Activated effector memory CD4-positive, alpha-beta T cell treated with anti-CD3 and anti-CD28 coated beads, Interleukin-2, amount 50 U/mL, for 16 hours (primary cell): ENCODE measurements at regions not wholly inside any gene's neighbourhood (a gene's known extent, or its start where the extent isn't known, plus 50 kb on each side); places are given as distances from the start of the nearest gene placed in this dataset.

Experiments
- DNase-seq: peaks from one replicate; pipeline ENCODE4 v3.0.0-alpha.2; 2020

- no peak for DNase-seq
Observed at GRCh38 chr4:38230821-38231563, 270.8 kb downstream of the PTTG2 start.

GRCh38 chr4:38231626-38232025, 271.4 kb downstream of the PTTG2 start:
- DNase-seq: no peak

DNA sequence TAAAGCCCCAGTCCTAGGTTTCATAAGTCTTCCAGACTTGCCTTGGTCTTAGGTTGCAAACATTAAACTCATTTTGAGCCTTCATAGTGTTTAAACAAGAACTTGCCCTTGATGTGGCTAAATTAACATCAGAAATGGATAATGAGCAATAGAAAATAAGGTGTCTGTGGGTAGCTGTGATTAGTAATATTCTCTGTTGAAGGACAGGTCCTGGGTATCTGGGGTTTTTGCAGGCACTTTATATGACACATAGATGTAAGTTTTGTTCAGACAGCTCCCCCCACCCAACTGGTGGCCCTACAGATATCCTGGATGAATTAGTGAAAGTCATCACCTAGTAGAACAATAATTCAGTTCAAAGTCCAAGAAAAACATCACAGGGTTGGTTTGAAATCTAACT, 272.5 kb downstream of the PTTG2 start:
- DNase-seq: no peak

DNA sequence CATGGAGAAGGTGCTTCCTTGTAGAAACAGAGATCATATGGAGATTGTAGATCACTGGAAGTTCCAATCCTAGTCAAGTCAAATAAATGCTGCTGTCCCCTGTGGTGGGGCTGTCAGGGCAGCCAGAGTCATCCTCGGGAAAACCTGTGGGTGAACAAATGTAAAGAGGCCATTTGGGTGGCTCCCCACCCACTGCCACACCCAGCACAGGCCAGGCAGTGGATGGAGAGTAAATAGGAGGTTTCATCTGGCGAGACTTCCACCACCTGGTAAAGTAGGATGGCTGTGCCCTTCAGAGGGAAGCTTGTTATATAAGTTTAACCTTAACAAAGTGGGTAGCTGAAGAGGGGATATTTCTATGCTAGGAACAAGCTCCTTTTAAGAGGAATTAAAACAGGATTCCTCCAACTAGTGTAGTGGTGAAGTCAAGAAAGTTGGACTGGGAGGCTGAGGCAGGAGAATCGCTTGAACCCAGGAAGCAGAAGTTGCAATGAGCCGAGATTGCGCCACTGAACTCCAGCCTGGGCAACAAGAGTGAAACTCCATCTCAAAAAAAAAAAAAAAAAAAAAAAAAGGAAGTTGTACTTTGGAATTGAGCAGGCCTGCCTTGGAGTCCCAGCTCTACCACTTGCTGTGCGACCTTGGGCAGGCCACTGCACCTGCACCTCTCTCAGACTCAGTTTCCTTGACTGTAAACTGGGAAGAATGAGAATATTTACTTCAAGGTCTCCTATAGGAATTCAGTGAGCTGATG, 273.7 kb downstream of the PTTG2 start:
- DNase-seq: no peak

- DNase-seq: no peak
Observed at GRCh38 chr4:38235354-38235753, 275.2 kb downstream of the PTTG2 start.

- no peak for DNase-seq
Observed at GRCh38 chr4:38236003-38236402, 275.8 kb downstream of the PTTG2 start.

- DNase-seq: no peak
Observed at GRCh38 chr4:38236503-38236902, 276.3 kb downstream of the PTTG2 start.

DNA sequence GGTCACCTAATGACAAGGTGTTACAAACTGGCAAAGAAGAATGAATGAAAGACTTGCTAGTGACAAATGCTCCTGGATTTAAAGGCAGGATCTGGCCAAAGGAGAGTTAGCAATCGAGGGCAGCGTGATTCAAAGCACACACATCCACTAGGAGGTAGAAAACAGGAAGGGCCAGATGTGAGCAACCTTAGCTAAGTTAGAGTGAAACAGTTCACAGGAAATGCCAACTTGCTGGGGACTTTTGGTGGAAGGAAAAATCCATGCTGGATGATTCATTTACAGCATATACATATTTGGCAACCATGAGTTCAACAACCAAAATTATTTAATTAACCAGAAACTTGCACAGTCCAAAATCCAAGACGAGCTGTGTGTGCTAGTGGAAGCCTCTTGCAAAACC, 276.9 kb downstream of the PTTG2 start:
- DNase-seq: no peak

GRCh38 chr4:38241541-38241940, 281.3 kb downstream of the PTTG2 start:
- no peak for DNase-seq

GRCh38 chr4:38242101-38242500, 281.9 kb downstream of the PTTG2 start:
- DNase-seq: no peak

- no peak for DNase-seq
Observed at GRCh38 chr4:38242822-38243387, 282.7 kb downstream of the PTTG2 start.

DNA sequence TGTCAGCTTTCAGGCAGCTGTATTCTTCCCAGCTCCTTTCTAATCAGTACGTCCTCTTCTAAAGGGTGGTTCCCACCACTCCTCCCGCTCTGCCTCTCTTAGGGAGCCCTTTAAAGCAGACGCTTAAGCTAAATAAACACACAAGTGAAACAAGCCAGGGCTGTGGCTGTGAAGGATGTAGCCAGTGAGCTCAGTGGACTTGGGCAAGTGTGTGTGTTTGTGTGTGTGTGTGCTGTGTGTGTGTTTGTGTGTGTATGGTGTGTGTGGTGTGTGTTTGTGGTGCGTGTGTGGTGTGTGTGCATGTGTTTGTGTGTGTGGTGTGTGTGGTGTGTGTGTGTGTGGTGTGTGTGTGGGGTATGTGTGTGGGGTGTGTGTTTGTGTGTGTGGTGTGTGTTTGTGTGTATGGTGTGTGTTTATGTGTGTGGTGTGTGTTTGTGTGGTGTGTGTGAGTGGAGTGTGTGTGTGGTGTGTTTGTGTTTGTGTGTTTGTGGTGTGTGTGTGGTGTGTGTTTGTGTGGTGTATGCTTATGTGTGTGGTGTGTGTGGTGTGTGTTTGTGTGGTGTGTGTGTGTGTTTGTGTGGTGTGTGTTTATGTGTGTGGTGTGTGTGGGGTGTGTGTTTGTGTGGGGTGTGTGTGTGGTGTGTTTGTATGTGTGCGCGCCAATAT, 283.3 kb downstream of the PTTG2 start:
- no peak for DNase-seq

DNA sequence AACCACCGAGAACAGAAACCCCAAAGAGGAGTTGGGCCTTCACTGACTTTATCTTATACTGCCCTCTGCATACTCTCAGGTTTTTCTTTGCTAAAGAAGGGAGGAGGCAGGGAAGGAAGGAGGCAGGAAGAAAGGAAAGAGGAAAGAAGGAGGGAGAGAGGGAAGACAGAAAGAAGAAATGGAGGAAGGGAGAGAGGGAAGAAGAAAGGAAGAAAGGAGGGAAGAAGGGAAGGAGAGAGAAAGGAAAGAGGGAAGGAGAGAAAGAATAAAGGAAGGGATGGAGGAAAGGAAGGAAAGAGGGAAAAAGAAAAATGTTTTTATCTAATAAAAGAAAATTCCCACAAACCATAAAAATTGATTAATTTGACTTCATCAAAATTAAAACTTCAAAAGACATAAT, 294.6 kb downstream of the PTTG2 start:
- no peak for DNase-seq

DNA sequence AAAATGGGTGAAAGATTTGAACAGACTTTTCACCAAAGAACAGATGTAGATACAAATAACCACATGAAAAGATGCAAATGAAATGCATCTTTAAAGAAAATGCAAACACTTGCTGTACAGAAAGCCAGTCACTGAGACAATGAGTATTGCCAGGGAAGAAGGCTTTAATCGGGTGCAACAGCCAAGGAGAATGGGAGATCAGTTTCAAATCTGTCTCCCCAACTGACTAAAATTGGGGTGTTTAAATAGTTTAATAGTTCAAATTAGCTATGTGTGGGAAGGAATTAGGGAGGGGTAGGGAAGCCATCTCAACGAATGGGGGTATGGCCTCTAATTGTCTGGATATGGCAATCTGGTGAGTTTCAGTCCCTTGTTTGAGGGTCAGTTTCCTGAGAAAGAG, 295.4 kb downstream of the PTTG2 start:
- DNase-seq: no peak

- DNase-seq: no peak
Observed at GRCh38 chr4:38266616-38267015, 306.4 kb downstream of the PTTG2 start.

DNA sequence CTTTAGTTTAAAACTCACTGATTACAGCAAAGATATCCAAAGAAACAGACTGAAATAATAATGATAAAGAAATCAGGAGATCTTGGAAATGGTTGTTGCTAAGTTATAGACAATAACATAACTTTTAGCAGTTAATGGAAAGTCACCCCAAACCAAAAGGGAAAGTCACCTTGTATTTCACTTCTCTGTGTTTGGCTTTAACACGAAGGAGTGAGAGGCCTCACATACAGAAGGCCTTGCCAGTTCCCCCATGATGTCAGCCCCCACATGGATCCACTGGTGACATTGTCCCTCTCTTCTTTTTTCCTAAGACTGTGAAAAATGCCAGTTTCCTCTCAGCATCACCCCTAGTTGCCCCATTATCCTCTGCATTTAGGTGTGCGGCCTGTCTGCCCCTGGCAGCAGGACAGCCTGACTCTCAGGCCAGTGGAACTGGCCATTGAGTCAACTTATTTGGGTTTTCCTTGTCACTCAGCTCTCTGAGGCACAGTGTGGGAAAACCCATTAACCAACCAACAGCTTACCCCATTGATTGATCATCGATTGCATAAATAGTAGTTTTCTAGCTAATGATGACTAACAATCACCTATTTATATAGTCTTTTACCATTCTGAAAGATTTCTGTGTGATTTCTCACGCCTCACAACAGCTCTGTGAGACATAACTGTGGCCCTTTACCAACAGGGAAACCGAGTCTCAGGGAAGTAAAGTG, 308.1 kb downstream of the PTTG2 start:
- no peak for DNase-seq

GRCh38 chr4:38268837-38269236, 308.6 kb downstream of the PTTG2 start:
- no peak for DNase-seq

- DNase-seq: no peak
Observed at GRCh38 chr4:38273407-38273806, 313.2 kb downstream of the PTTG2 start.

DNA sequence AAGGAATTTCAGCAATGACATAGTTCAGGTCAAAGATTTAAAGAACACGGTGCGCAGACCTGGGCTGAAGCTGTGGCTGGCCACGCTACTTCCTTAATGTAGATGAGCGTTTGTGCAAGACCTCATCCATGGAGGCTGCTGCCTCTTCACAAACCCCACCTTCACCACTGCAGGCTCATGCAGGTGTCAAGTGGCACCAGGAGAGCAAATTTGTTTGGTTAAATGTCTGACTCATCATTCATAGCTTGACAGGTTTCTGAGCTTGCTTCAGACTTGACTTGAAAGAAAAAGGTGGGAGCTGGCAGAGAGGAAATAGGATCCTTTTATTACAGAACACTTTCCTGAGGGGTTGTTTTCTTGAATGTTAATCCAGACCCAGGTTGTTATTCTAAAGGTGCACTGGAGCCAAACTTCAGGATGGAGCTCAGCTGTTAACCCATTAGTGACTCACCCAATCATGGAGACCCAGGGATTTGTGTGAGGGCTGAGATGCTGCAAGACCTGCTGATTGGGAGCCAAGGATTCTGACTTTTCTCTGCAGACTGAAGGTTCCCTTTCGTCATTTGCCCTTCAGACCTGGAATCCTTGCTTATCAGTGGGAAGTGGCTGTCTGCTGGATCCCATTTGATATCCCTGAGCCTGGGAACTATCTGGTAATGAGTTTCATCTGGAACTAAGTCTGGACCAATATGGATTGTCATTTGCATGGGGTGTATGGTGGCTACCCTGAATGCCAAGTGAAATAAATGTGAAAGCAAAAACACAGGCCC, 315.3 kb downstream of the PTTG2 start:
- DNase-seq: no peak

DNA sequence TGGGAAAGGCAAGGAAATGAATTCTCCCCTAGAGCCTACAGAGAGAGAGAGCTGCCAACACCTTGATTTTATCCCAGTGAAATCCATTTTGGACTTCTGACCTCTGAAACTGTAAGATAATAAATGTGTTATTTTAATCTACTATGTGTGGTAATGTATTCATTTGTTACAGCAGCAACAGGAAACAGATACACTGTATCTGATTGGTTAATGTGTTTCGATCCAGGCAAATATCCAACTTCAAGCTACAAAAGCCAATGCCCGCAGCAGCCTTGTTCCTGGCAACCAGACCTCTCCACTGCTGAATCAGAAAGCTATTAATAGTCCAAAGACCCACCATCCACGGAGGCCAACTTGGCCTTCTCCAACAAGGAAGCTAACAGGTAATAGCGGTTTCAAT, 318.1 kb downstream of the PTTG2 start:
- no peak for DNase-seq

DNA sequence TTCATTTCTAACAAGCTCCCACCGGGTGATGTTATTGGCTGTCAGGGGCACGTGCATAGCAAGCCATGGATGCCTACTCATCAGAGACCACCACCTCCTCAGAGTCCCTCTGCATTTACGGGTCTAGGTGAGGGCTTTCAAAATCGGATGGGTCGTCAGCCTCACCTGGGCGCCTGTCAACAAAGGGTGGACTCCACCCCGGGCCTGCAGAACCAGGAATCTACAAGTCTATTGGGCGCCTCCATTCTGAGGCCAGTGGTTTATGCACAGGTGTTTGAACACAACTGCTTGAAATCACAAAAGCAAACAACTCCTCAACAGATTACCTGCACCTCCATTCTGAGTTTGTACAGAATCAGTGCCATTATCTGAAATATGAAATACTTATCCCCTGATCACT, 318.9 kb downstream of the PTTG2 start:
- DNase-seq: no peak

DNA sequence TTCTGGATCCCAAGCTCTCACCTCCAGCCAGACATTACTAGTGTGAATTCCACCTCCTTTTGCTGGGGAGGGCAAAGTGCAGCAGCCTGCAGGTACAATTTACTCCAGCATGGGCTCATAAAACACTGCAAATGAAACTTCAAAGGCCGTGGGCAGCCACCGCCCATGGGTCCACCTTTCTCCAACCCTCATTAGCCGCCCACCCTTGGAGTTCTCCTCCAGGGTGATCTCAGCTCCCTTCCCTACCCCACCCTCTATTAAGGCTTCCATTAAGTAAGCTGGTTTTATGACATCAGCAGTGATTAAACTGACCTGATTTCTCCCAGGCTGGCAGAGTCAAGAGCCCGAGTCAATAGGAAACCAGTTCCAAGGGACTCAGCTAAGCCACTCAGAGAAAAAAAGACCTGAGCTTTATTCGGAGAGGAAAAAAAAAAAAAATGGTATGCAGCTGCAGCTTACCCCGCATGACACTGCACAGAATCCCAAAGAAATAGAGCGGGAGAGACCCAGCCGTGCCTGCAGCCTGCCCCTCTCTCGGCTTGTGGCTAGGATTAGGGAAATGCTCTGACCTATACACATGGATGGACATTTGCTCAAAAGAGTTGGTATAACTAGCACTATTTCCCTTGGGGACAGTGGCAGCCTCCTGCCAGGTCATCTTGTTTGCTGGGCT, 319.6 kb downstream of the PTTG2 start:
- DNase-seq: no peak
